ENCODE measurements at regions not wholly inside any gene's neighbourhood (a gene's known extent, or its start where the extent isn't known, plus 50 kb on each side); places are given as distances from the start of the nearest gene placed in this dataset.

GRCh38 chr14:38363217-38363616 lies 107.3 kb upstream of the CLEC14A start:
- TF ChIP-seq SALL2 (CRISPR knock-in tag; IDR thresholded peaks at IDR 0.05), result no peak
- no peak for TF ChIP-seq SCMH1 (CRISPR knock-in tag; IDR thresholded peaks at IDR 0.05; ENCODE audit: borderline replicate concordance)
- no peak for TF ChIP-seq ZNF383 (CRISPR knock-in tag; IDR thresholded peaks at IDR 0.05; ENCODE audit: borderline replicate concordance)
- no peak for TF ChIP-seq SRF (IDR thresholded peaks at IDR 0.05; ENCODE audit: low read depth, low read length)

All from HepG2 (cell line).